HCT116 (cell line): ENCODE measurements at regions not wholly inside any gene's neighbourhood (a gene's known extent, or its start where the extent isn't known, plus 50 kb on each side); places are given as distances from the start of the nearest gene placed in this dataset.

Experiments
- ATAC-seq: fragments of 200-7000 bp; cut with Tn5 transposase; 2 replicates; pipeline ENCODE4 v1.9.1; 2020; ENCODE audit warnings: mild to moderate bottlenecking, moderate library complexity
- BruUV-seq: library from RNA; stranded (reverse); fragments of 400-500 nt; replicated peaks from 2 replicates; lab custom pipeline; 2021; lab: Mats Ljungman, UMichigan
- CTCF ChIA-PET: fragments of 300-600 bp; sonication (Branson Sonifier 250); formaldehyde crosslinking; loops from one replicate; lab custom pipeline; 2021; ENCODE audit warnings: antibody characterized with exemption; lab: Charles Lee
- POLR2A ChIA-PET: fragments of 300-600, 350-600 bp; sonication (Branson Sonifier 250); formaldehyde crosslinking; loops from one replicate; lab custom pipeline; 2021; ENCODE audit warnings: antibody characterized with exemption; lab: Charles Lee
- RAD21 ChIA-PET, 2 experiments: fragments of 300-600 bp; sonication (Branson Sonifier 250); formaldehyde crosslinking; loops; one replicate each; lab custom pipeline; 2023; ENCODE audit warnings: low total read pairs in 2 of 2; ENCODE audit not compliant: uncharacterized antibody in 2 of 2, unreplicated experiment in 2 of 2, low non-redundant PET in 1 of 2; lab: Charles Lee
- DNase-seq: peaks from one replicate; pipeline ENCODE4 v3.0.0-alpha.2; 2010; ENCODE audit warnings: low read depth, low spot score
- H2AFZ ChIP-seq: fragments of 200-600 bp; shearing (Covaris generic), sonication (generic); 2 replicates; pipeline ENCODE4 v1.6.1; 2017; ENCODE audit warnings: low read depth, mixed run types, mixed read lengths, antibody characterized with exemption, low read length; ENCODE audit not compliant: poor library complexity, severe bottlenecking
- H3K27ac ChIP-seq: 2 replicates; pipeline ENCODE4 v1.5.1; 2012; ENCODE audit warnings: low read depth, low read length
- H3K27me3 ChIP-seq: fragments of 200-600 bp; sonication (generic); 2 replicates; pipeline ENCODE4 v1.6.1; 2016; ENCODE audit warnings: mixed run types, low read length, mixed read lengths; ENCODE audit not compliant: insufficient read depth
- H3K36me3 ChIP-seq, 2 experiments: fragments of 200-500 bp in 1 of 2; fragments of 200-600 bp in 1 of 2; sonication (Bioruptor generic) in 1 of 2; sonication (generic) in 1 of 2; 2 replicates each; pipeline versions ENCODE4 v1.5.1 to v1.6.1; 2014 to 2016; ENCODE audit warnings: low read length in 2 of 2, inconsistent platforms in 1 of 2, mixed read lengths in 1 of 2, mixed run types in 1 of 2; ENCODE audit not compliant: insufficient read depth in 2 of 2, control insufficient read depth in 1 of 2
- H3K4me1 ChIP-seq, 2 experiments: fragments of 200-600 bp in 1 of 2; sonication (generic) in 1 of 2; 2 replicates each; pipeline versions ENCODE4 v1.5.1 to v1.6.1; 2012 to 2017; ENCODE audit warnings: low read length in 2 of 2, inconsistent platforms in 1 of 2, mild to moderate bottlenecking in 1 of 2, mixed read lengths in 1 of 2, mixed run types in 1 of 2, moderate library complexity in 1 of 2; ENCODE audit not compliant: insufficient read depth in 2 of 2, control insufficient read depth in 1 of 2
- H3K4me2 ChIP-seq: fragments of 200-600 bp; sonication (generic); 2 replicates; pipeline ENCODE4 v1.6.1; 2017; ENCODE audit warnings: mixed run types, low read length, mixed read lengths
- H3K4me3 ChIP-seq, 2 experiments: fragments of 200-600 bp in 1 of 2; sonication (generic) in 1 of 2; replicated peaks in 1 of 2; 2 replicates each; pipeline ENCODE4 v1.5.1; 2011 to 2016; ENCODE audit warnings: low read length in 2 of 2, control low read depth in 1 of 2, low read depth in 1 of 2, mild to moderate bottlenecking in 1 of 2, mixed read lengths in 1 of 2, mixed run types in 1 of 2
- H3K79me2 ChIP-seq: fragments of 200-600 bp; sonication (generic); 2 replicates; pipeline ENCODE4 v1.6.1; 2017; ENCODE audit warnings: mild to moderate bottlenecking, mixed run types, low read length, moderate library complexity, mixed read lengths; ENCODE audit not compliant: insufficient read depth
- H3K9ac ChIP-seq: fragments of 200-600 bp; sonication (generic); 2 replicates; pipeline ENCODE4 v1.6.1; 2016; ENCODE audit warnings: low read length, mixed read lengths
- H3K9me2 ChIP-seq: fragments of 200-600 bp; sonication (generic), shearing (Covaris generic); 2 replicates; pipeline ENCODE4 v1.6.1; 2017; ENCODE audit warnings: mixed run types, mild to moderate bottlenecking, moderate library complexity; ENCODE audit not compliant: insufficient read depth
- H3K9me3 ChIP-seq, 2 experiments: fragments of 200-500 bp in 1 of 2; fragments of 200-600 bp in 1 of 2; sonication (Bioruptor generic) in 1 of 2; sonication (generic) in 1 of 2; 2 replicates each; pipeline ENCODE4 v1.6.1; 2014 to 2017; ENCODE audit warnings: low read length in 2 of 2, mixed read lengths in 2 of 2, inconsistent platforms in 1 of 2, low read depth in 1 of 2, mild to moderate bottlenecking in 1 of 2, mixed run types in 1 of 2, moderate library complexity in 1 of 2; ENCODE audit not compliant: control insufficient read depth in 1 of 2, insufficient read depth in 1 of 2
- H4K20me1 ChIP-seq: fragments of 200-600 bp; sonication (generic), shearing (Covaris generic); 2 replicates; pipeline ENCODE4 v1.6.1; 2017; ENCODE audit warnings: mixed run types, mild to moderate bottlenecking, moderate library complexity; ENCODE audit not compliant: insufficient read depth
- CEBPB ChIP-seq: IDR thresholded peaks from 2 replicates; pipeline ENCODE4 v1.6.1; 2012; ENCODE audit warnings: low read depth
- EGR1 ChIP-seq: IDR thresholded peaks from 2 replicates; pipeline ENCODE4 v1.6.1; 2012; ENCODE audit warnings: low read depth
- ELF1 ChIP-seq: IDR thresholded peaks from 2 replicates; pipeline ENCODE4 v1.6.1; 2012; ENCODE audit warnings: low read depth, borderline replicate concordance
- EZH2 ChIP-seq: fragments of 200-600 bp; sonication (generic); IDR thresholded peaks from 2 replicates; pipeline ENCODE4 v1.6.1; 2017; ENCODE audit warnings: antibody characterized with exemption, mixed run types
- EZH2phosphoT487 ChIP-seq: fragments of 200-600 bp; IDR thresholded peaks from 2 replicates; pipeline ENCODE4 v1.6.1; 2018; ENCODE audit warnings: antibody characterized with exemption, borderline replicate concordance
- FOSL1 ChIP-seq: IDR thresholded peaks from 2 replicates; pipeline ENCODE4 v1.6.1; 2012; ENCODE audit warnings: low read depth
- MAX ChIP-seq: IDR thresholded peaks from 2 replicates; pipeline ENCODE4 v1.6.1; 2012
- RAD21 ChIP-seq: IDR thresholded peaks from 2 replicates; pipeline ENCODE4 v1.6.1; 2012; ENCODE audit warnings: low read depth, mild to moderate bottlenecking
- SRF ChIP-seq: IDR thresholded peaks from 2 replicates; pipeline ENCODE4 v1.6.1; 2012; ENCODE audit warnings: low read depth
- intact Hi-C: fragments of 100-400 bp; cut with micrococcal nuclease; formaldehyde crosslinking; loops from 2 replicates; pipeline ENCODE4 v1.10.0; 2022
- TF ChIP-seq, protein P1 (sequence below): IDR thresholded peaks from 2 replicates; pipeline ENCODE4 v1.6.1; 2012; ENCODE audit warnings: low read depth
- TF ChIP-seq, protein P2 (sequence below): IDR thresholded peaks from 2 replicates; pipeline ENCODE4 v1.6.1; 2011; ENCODE audit warnings: mild to moderate bottlenecking, low read length, moderate library complexity; ENCODE audit not compliant: insufficient replicate concordance; ENCODE audit errors: extremely low read depth

DNA sequence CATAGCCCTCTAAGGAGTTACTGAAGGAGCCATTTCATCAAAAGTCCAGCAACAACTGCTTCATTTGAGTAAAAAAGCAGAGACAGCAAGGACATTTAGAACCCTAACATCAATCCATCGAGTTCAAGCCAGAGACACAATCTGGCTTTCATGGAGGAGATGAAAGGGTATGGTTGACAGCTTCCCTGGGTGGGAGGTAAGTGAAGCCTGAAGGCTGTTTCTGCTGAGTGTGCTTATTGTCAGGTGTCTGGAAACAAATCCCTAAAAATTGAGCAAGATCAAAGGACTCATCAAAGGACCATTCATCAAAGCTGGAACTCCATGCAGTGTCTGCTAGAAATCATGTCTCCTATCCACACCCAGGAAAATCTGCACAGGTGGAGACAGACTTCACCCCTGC, 104.4 kb upstream of the CCDC196 start:
- TF ChIP-seq, protein P1, sequence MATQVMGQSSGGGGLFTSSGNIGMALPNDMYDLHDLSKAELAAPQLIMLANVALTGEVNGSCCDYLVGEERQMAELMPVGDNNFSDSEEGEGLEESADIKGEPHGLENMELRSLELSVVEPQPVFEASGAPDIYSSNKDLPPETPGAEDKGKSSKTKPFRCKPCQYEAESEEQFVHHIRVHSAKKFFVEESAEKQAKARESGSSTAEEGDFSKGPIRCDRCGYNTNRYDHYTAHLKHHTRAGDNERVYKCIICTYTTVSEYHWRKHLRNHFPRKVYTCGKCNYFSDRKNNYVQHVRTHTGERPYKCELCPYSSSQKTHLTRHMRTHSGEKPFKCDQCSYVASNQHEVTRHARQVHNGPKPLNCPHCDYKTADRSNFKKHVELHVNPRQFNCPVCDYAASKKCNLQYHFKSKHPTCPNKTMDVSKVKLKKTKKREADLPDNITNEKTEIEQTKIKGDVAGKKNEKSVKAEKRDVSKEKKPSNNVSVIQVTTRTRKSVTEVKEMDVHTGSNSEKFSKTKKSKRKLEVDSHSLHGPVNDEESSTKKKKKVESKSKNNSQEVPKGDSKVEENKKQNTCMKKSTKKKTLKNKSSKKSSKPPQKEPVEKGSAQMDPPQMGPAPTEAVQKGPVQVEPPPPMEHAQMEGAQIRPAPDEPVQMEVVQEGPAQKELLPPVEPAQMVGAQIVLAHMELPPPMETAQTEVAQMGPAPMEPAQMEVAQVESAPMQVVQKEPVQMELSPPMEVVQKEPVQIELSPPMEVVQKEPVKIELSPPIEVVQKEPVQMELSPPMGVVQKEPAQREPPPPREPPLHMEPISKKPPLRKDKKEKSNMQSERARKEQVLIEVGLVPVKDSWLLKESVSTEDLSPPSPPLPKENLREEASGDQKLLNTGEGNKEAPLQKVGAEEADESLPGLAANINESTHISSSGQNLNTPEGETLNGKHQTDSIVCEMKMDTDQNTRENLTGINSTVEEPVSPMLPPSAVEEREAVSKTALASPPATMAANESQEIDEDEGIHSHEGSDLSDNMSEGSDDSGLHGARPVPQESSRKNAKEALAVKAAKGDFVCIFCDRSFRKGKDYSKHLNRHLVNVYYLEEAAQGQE, result no peak
- no peak for TF ChIP-seq FOSL1
- TF ChIP-seq MAX, result no peak
- TF ChIP-seq EZH2, result no peak
- no peak for TF ChIP-seq CEBPB
- TF ChIP-seq EGR1, result no peak
- TF ChIP-seq, all 23 proteins: peak for 0
- BruUV-seq, result no TSS peak
- ChIA-PET POLR2A (no interaction called here), CTCF (no interaction called here), RAD21 (no interaction called here)
- H3K4me3 ChIP-seq, result no peak overlapping the region
- no peaks in the 10 kb centered on the region for H3K4me1 ChIP-seq
- H3K27ac ChIP-seq, result no peak overlapping the region
- no peak overlapping the region for H3K4me2 ChIP-seq
- H3K27me3 ChIP-seq, result no peaks in the 10 kb centered on the region
- H3K9ac ChIP-seq, result no peak overlapping the region
- no peaks in the 10 kb centered on the region for H3K9me3 ChIP-seq
- intact Hi-C loops, result no loop called here
- no peaks in the 10 kb centered on the region for H3K9me2 ChIP-seq
- no peaks in the 10 kb centered on the region for H3K36me3 ChIP-seq
- ATAC-seq (no peak), DNase-seq (no peak)
- no peak overlapping the region for H2AFZ ChIP-seq
- H4K20me1 ChIP-seq, result no peaks in the 10 kb centered on the region
- H3K79me2 ChIP-seq, result no peaks in the 10 kb centered on the region

DNA sequence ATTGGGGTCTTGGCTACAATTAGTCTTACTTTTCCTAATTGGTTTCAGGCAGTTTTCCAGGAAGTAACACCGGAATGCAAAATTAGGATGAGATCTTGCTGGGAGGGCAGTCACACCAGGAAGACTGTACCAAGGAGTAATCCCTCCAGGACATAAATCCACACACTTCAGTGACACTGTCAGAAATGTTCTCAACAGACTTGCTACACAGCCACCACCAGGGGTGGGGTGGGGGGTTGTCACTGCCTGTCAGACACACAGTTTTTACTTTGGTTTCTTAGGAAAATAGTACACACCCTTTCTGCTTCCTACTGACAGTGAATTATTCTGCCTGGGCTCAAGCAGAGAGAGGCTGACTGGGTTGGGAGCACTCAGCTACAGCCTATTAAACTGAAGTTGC, 102.9 kb upstream of the CCDC196 start:
- Histone ChIP-seq H3K27me3 (no peaks in the 10 kb centered on the region), H3K4me3 (no peak overlapping the region), H4K20me1 (no peaks in the 10 kb centered on the region), H3K9ac (no peak overlapping the region), H3K4me1 (no peaks in the 10 kb centered on the region), H2AFZ (no peak overlapping the region), H3K9me3 (no peaks in the 10 kb centered on the region), H3K79me2 (no peaks in the 10 kb centered on the region), H3K4me2 (no peak overlapping the region), H3K36me3 (no peaks in the 10 kb centered on the region), H3K9me2 (no peaks in the 10 kb centered on the region; the same call in 1 of the 2 replicates), H3K27ac (no peak overlapping the region)
- ChIA-PET CTCF (no interaction called here), POLR2A (no interaction called here), RAD21 (no interaction called here)
- DNase-seq (no peak), ATAC-seq (no peak)
- intact Hi-C loops, result no loop called here
- no TSS peak for BruUV-seq
- TF ChIP-seq, protein P1, result no peak
- TF ChIP-seq, protein P2, sequence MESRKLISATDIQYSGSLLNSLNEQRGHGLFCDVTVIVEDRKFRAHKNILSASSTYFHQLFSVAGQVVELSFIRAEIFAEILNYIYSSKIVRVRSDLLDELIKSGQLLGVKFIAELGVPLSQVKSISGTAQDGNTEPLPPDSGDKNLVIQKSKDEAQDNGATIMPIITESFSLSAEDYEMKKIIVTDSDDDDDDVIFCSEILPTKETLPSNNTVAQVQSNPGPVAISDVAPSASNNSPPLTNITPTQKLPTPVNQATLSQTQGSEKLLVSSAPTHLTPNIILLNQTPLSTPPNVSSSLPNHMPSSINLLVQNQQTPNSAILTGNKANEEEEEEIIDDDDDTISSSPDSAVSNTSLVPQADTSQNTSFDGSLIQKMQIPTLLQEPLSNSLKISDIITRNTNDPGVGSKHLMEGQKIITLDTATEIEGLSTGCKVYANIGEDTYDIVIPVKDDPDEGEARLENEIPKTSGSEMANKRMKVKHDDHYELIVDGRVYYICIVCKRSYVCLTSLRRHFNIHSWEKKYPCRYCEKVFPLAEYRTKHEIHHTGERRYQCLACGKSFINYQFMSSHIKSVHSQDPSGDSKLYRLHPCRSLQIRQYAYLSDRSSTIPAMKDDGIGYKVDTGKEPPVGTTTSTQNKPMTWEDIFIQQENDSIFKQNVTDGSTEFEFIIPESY, result no peak
- no peak for TF ChIP-seq SRF
- TF ChIP-seq FOSL1, result no peak
- TF ChIP-seq RAD21, result no peak
- no peak for TF ChIP-seq EZH2
- no peak for TF ChIP-seq ELF1
- TF ChIP-seq EGR1, result no peak
- no peak for TF ChIP-seq EZH2phosphoT487
